ENCODE measurements at regions not wholly inside any gene's neighbourhood (a gene's known extent, or its start where the extent isn't known, plus 50 kb on each side); places are given as distances from the start of the nearest gene placed in this dataset.

GRCh38 chr6:140446241-140446640 lies 1071.8 kb upstream of the CITED2 start:
- no peak for TF ChIP-seq CTCF (IDR thresholded peaks at IDR 0.05)
- TF ChIP-seq POLR2A (IDR thresholded peaks at IDR 0.05) = no peak

All from heart left ventricle (tissue), 13 donors.